Neural progenitor cell (in vitro differentiated cells): ENCODE measurements at regions not wholly inside any gene's neighbourhood (a gene's known extent, or its start where the extent isn't known, plus 50 kb on each side); places are given as distances from the start of the nearest gene placed in this dataset.
"Not testable (repeated sequence)": the region's sequence is repeated elsewhere in the genome, so short reads cannot be mapped to it uniquely, and the experiment has no call there.

Experiments used
- DNase-seq: peaks from one replicate; pipeline ENCODE4 v3.0.0-alpha.2; 2016; ENCODE audit warnings: low spot score
- H2AFZ ChIP-seq: fragments of 200-600 bp; sonication (generic); replicated peaks from 2 replicates; pipeline ENCODE4 v1.6.1; 2016; ENCODE audit warnings: antibody characterized with exemption
- H3F3A ChIP-seq: fragments of 200-600 bp; sonication (generic); 2 replicates; pipeline ENCODE4 v1.6.1; 2016; ENCODE audit warnings: antibody characterized with exemption, low read depth
- H3K27ac ChIP-seq: fragments of 200-600 bp; sonication (generic); 2 replicates; pipeline ENCODE4 v1.5.1; 2016; ENCODE audit warnings: mild to moderate bottlenecking
- H3K27me3 ChIP-seq: fragments of 200-600 bp; sonication (generic); 2 replicates; pipeline ENCODE4 v1.6.1; 2016; ENCODE audit warnings: mild to moderate bottlenecking, moderate library complexity
- H3K36me3 ChIP-seq: fragments of 200-600 bp; sonication (generic); 2 replicates; pipeline ENCODE4 v1.5.1; 2016
- H3K4me1 ChIP-seq: fragments of 200-600 bp; sonication (generic); 2 replicates; pipeline ENCODE4 v1.6.1; 2016; ENCODE audit warnings: mixed run types
- H3K4me2 ChIP-seq: fragments of 200-600 bp; sonication (generic); 2 replicates; pipeline ENCODE4 v1.6.1; 2016
- H3K4me3 ChIP-seq: fragments of 200-600 bp; sonication (generic); 2 replicates; pipeline ENCODE4 v1.5.1; 2016
- H3K79me2 ChIP-seq: fragments of 200-600 bp; sonication (generic); 2 replicates; pipeline ENCODE4 v1.6.1; 2016; ENCODE audit warnings: low read depth
- H3K9ac ChIP-seq: fragments of 200-600 bp; sonication (generic); 2 replicates; pipeline ENCODE4 v1.6.1; 2016
- H3K9me3 ChIP-seq: fragments of 200-600 bp; sonication (generic); 2 replicates; pipeline ENCODE4 v1.5.1; 2016; ENCODE audit warnings: low read depth
- H4K20me1 ChIP-seq: fragments of 200-600 bp; sonication (generic); 2 replicates; pipeline ENCODE4 v1.6.1; 2016; ENCODE audit warnings: low read depth
- H3K27ac Mint-ChIP-seq: 3 replicates; pipeline ENCODE4 v1.8.0; 2021; ENCODE audit warnings: mixed read lengths
- H3K27me3 Mint-ChIP-seq: 2 replicates; pipeline ENCODE4 v1.8.0; 2022; ENCODE audit warnings: low read depth, mild to moderate bottlenecking, inconsistent platforms, moderate library complexity, mixed read lengths; ENCODE audit not compliant: insufficient read depth
- H3K36me3 Mint-ChIP-seq: 3 replicates; pipeline ENCODE4 v1.8.0; 2021; ENCODE audit warnings: mixed read lengths
- H3K4me1 Mint-ChIP-seq: 3 replicates; pipeline ENCODE4 v1.8.0; 2021; ENCODE audit warnings: mixed read lengths
- H3K4me3 Mint-ChIP-seq: 3 replicates; pipeline ENCODE4 v1.8.0; 2021; ENCODE audit warnings: mild to moderate bottlenecking, moderate library complexity, mixed read lengths
- H3K9me3 Mint-ChIP-seq: 3 replicates; pipeline ENCODE4 v1.8.0; 2020; ENCODE audit warnings: mixed read lengths
- CTCF ChIP-seq: fragments of 200-600 bp; sonication (generic); IDR thresholded peaks from 2 replicates; pipeline ENCODE4 v1.5.1; 2017; ENCODE audit warnings: antibody characterized with exemption, mild to moderate bottlenecking
- EZH2 ChIP-seq: fragments of 200-600 bp; sonication (generic); IDR thresholded peaks from 2 replicates; pipeline ENCODE4 v1.6.1; 2017; ENCODE audit warnings: antibody characterized with exemption, mild to moderate bottlenecking, moderate library complexity
- EZH2phosphoT487 ChIP-seq: fragments of 200-600 bp; sonication (generic); IDR thresholded peaks from 2 replicates; pipeline ENCODE4 v1.6.1; 2017; ENCODE audit warnings: antibody characterized with exemption

GRCh38 chr6:112416866-112417265 is 69.7 kb downstream of the RFPL4B start:
- no peaks in the 10 kb centered on the region for H3K27me3 ChIP-seq
- no peak overlapping the region for H3K27ac ChIP-seq
- no peak overlapping the region for H2AFZ ChIP-seq
- H3K9ac ChIP-seq = no peak overlapping the region
- Mint-ChIP-seq H3K9me3 (peaks cover 36% of the 10 kb centered on the region), H3K27me3 (no peaks in the 10 kb centered on the region), H3K36me3 (peaks cover 2% of the 10 kb centered on the region), H3K27ac (no peak overlapping the region), H3K4me1 (peaks cover 3% of the 10 kb centered on the region), H3K4me3 (no peak overlapping the region)
- no peak for DNase-seq
- H3K36me3 ChIP-seq = no peaks in the 10 kb centered on the region
- no peaks in the 10 kb centered on the region for H4K20me1 ChIP-seq
- no peak for TF ChIP-seq EZH2phosphoT487
- no peak for TF ChIP-seq CTCF
- no peak for TF ChIP-seq EZH2
- peaks cover 4% of the 10 kb centered on the region for H3K9me3 ChIP-seq
- H3F3A ChIP-seq = no peaks in the 10 kb centered on the region
- no peaks in the 10 kb centered on the region for H3K4me1 ChIP-seq
- H3K4me3 ChIP-seq = no peak overlapping the region
- no peak overlapping the region for H3K4me2 ChIP-seq
- H3K79me2 ChIP-seq = no peaks in the 10 kb centered on the region

GRCh38 chr6:112427011-112427410 is 79.9 kb downstream of the RFPL4B start:
- H3K4me3 Mint-ChIP-seq, H3K27ac Mint-ChIP-seq, H3K4me1 ChIP-seq, H2AFZ ChIP-seq, H3K4me3 ChIP-seq, H3K4me2 ChIP-seq, DNase-seq, H3K36me3 Mint-ChIP-seq, H3K9ac ChIP-seq, H3F3A ChIP-seq, H3K4me1 Mint-ChIP-seq, H3K27me3 ChIP-seq, H3K27ac ChIP-seq, H3K36me3 ChIP-seq, H3K9me3 ChIP-seq, H4K20me1 ChIP-seq, H3K79me2 ChIP-seq, H3K27me3 Mint-ChIP-seq: not testable (repeated sequence)
- peaks cover 42% of the 10 kb centered on the region for H3K9me3 Mint-ChIP-seq

GRCh38 chr6:112427499-112427898 is 80.4 kb downstream of the RFPL4B start:
- Histone ChIP-seq H2AFZ (no peak overlapping the region), H4K20me1 (no peaks in the 10 kb centered on the region), H3F3A (no peaks in the 10 kb centered on the region), H3K27ac (no peak overlapping the region), H3K9me3 (no peaks in the 10 kb centered on the region), H3K4me1 (no peaks in the 10 kb centered on the region), H3K4me2 (no peak overlapping the region), H3K4me3 (no peak overlapping the region), H3K36me3 (no peaks in the 10 kb centered on the region), H3K27me3 (no peaks in the 10 kb centered on the region), H3K9ac (no peak overlapping the region), H3K79me2 (no peaks in the 10 kb centered on the region)
- peaks cover 7% of the 10 kb centered on the region for H3K36me3 Mint-ChIP-seq
- H3K4me3 Mint-ChIP-seq = no peak overlapping the region
- no peak overlapping the region for H3K27ac Mint-ChIP-seq
- peaks cover 4% of the 10 kb centered on the region for H3K4me1 Mint-ChIP-seq
- no peak for DNase-seq
- TF ChIP-seq EZH2 (no peak), EZH2phosphoT487 (no peak), CTCF (no peak)
- peaks cover 41% of the 10 kb centered on the region for H3K9me3 Mint-ChIP-seq
- H3K27me3 Mint-ChIP-seq = peaks cover 6% of the 10 kb centered on the region

- Histone ChIP-seq H3K4me1 (no peaks in the 10 kb centered on the region), H2AFZ (peak overlapping the region; percentile 73), H3F3A (no peaks in the 10 kb centered on the region), H3K9ac (no peak overlapping the region), H3K9me3 (no peaks in the 10 kb centered on the region), H3K27me3 (no peaks in the 10 kb centered on the region), H3K4me3 (no peak overlapping the region), H3K27ac (no peak overlapping the region), H3K4me2 (no peak overlapping the region), H4K20me1 (no peaks in the 10 kb centered on the region), H3K36me3 (no peaks in the 10 kb centered on the region), H3K79me2 (no peaks in the 10 kb centered on the region)
- peaks cover 7% of the 10 kb centered on the region for H3K36me3 Mint-ChIP-seq
- no peak overlapping the region for H3K27ac Mint-ChIP-seq
- peaks cover 2% of the 10 kb centered on the region for H3K27me3 Mint-ChIP-seq
- no peak overlapping the region for H3K4me3 Mint-ChIP-seq
- peaks cover 37% of the 10 kb centered on the region for H3K9me3 Mint-ChIP-seq
- H3K4me1 Mint-ChIP-seq = peaks cover 6% of the 10 kb centered on the region
- DNase-seq = no peak
- TF ChIP-seq EZH2phosphoT487 = no peak
- TF ChIP-seq CTCF = no peak
- TF ChIP-seq EZH2 = no peak
These were observed 81.3 kb downstream of the RFPL4B start for GRCh38 chr6:112428477-112428876.
